Vagina (tissue), 2 donors: ENCODE measurements at regions not wholly inside any gene's neighbourhood (a gene's known extent, or its start where the extent isn't known, plus 50 kb on each side); places are given as distances from the start of the nearest gene placed in this dataset.
"Not testable (repeated sequence)": the region's sequence is repeated elsewhere in the genome, so short reads cannot be mapped to it uniquely, and the experiment has no call there.

Experiments
- DNase-seq, 2 donors: peaks; one replicate each; pipeline ENCODE4 v3.0.0-alpha.2; 2017; ENCODE audit errors: extremely low spot score in 2 of 2
- H3K27ac ChIP-seq: fragments of 200-600 bp; sonication (generic); one replicate; pipeline ENCODE4 v1.5.1; 2019
- H3K27me3 ChIP-seq: fragments of 200-600 bp; sonication (generic); one replicate; pipeline ENCODE4 v1.5.1; 2019
- H3K36me3 ChIP-seq, 2 donors: fragments of 200-600 bp; sonication (generic); one replicate each; pipeline ENCODE4 v1.5.1; 2017 to 2019
- H3K4me1 ChIP-seq: fragments of 200-600 bp; sonication (generic); one replicate; pipeline ENCODE4 v1.5.1; 2019
- H3K4me3 ChIP-seq, 2 donors: fragments of 200-600 bp; sonication (generic); 1 replicate in 1 of 2; 2 replicates in 1 of 2; pipeline ENCODE4 v1.5.1; 2016 to 2019
- H3K9me3 ChIP-seq: fragments of 200-600 bp; sonication (generic); one replicate; pipeline ENCODE4 v1.5.1; 2019
- CTCF ChIP-seq, 3 experiments: fragments of 450-650 bp in 2 of 3; fragments of 200-600 bp in 1 of 3; sonication (generic) in 1 of 3; IDR thresholded peaks; one replicate each; pipeline ENCODE4 v1.5.1; 2017 to 2019; ENCODE audit warnings: antibody characterized with exemption in 3 of 3, mild to moderate bottlenecking in 2 of 3, moderate library complexity in 2 of 3
- POLR2A ChIP-seq, 2 donors: fragments of 450-650 bp; IDR thresholded peaks; one replicate each; pipeline ENCODE4 v1.6.1; 2017; ENCODE audit warnings: antibody characterized with exemption in 2 of 2, mild to moderate bottlenecking in 2 of 2, moderate library complexity in 2 of 2
- POLR2AphosphoS5 ChIP-seq, 2 donors: sonication (generic); formaldehyde crosslinking; IDR thresholded peaks; one replicate each; pipeline ENCODE4 v1.9.0; 2017; ENCODE audit warnings: antibody characterized with exemption in 2 of 2, mild to moderate bottlenecking in 2 of 2, low read depth in 1 of 2; ENCODE audit not compliant: insufficient read depth in 1 of 2
- intact Hi-C: fragments of 100-400 bp; cut with DNase I; formaldehyde crosslinking; loops from one replicate; pipeline ENCODE4 v1.15.1; 2023

GRCh38 chr11:82183346-82183745 is 550.3 kb downstream of the FAM181B start:
- intact Hi-C loops: no loop called here
- Histone ChIP-seq H3K27ac (no peak overlapping the region), H3K4me3 (no peak overlapping the region), H3K4me1 (no peaks in the 10 kb centered on the region), H3K36me3 (no peaks in the 10 kb centered on the region), H3K27me3 (no peaks in the 10 kb centered on the region), H3K9me3 (no peaks in the 10 kb centered on the region)
- no peak for TF ChIP-seq POLR2AphosphoS5 (IDR thresholded peaks at IDR 0.05; ENCODE audit: insufficient read depth in 1 of 2, low read depth in 1 of 2)
- no peak for TF ChIP-seq CTCF (IDR thresholded peaks at IDR 0.05)
- TF ChIP-seq POLR2A (IDR thresholded peaks at IDR 0.05): no peak
- no peak for DNase-seq

GRCh38 chr11:82182697-82183096 is 551.0 kb downstream of the FAM181B start:
- intact Hi-C loops, H3K27ac ChIP-seq, H3K27me3 ChIP-seq, H3K4me3 ChIP-seq, DNase-seq, H3K4me1 ChIP-seq, H3K9me3 ChIP-seq, H3K36me3 ChIP-seq: not testable (repeated sequence)

DNA sequence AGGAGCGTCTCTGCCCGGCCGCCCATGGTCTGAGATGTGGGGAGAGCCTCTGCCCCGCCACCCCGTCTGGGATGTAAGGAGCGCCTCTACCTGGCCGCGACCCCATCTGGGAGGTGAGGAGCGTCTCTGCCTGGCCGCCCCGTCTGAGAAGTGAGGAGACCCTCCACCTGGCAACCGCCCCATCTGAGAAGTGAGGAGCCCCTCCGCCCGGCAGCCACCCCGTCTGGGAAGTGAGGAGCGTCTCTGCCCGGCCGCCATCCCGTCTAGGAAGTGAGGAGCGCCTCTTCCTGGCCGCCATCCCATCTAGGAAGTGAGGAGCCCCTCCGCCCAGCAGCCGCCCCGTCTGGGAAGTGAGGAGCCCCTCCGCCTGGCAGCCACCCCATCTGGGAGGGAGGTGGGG is 551.9 kb downstream of the FAM181B start:
- intact Hi-C loops, H3K27ac ChIP-seq: not testable (repeated sequence)

DNA sequence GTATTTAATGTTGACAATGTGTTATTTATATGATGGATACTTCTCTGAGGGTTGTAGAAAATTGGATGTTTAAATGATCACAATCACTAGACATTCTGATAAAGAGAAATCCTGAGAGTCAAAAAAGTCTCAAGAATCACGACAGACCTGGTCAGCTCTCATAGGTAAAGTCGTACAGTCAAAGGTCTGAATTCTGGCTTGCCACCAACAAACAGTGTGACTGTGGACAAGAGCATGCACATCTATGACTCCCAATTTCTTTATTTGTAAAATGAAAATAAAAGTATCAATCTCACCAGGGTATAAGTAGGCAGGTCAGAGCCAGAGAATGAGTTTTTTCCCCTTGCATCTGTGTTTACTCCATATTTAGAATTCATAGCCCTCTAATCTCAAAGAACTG is 556.7 kb downstream of the FAM181B start:
- Histone ChIP-seq H3K27me3 (no peaks in the 10 kb centered on the region), H3K4me3 (no peak overlapping the region), H3K4me1 (no peaks in the 10 kb centered on the region), H3K36me3 (no peaks in the 10 kb centered on the region), H3K27ac (no peak overlapping the region), H3K9me3 (no peaks in the 10 kb centered on the region)
- intact Hi-C loops: no loop called here
- no peak for TF ChIP-seq CTCF (IDR thresholded peaks at IDR 0.05)
- TF ChIP-seq POLR2A (IDR thresholded peaks at IDR 0.05): no peak
- TF ChIP-seq POLR2AphosphoS5 (IDR thresholded peaks at IDR 0.05; ENCODE audit: insufficient read depth in 1 of 2, low read depth in 1 of 2): no peak
- no peak for DNase-seq

More for the DNA sequence above, 551.9 kb downstream of the FAM181B start:
- H3K9me3 ChIP-seq, DNase-seq, H3K4me1 ChIP-seq, H3K27me3 ChIP-seq, H3K36me3 ChIP-seq, H3K4me3 ChIP-seq: not testable (repeated sequence)

GRCh38 chr11:82176365-82176764 is 557.3 kb downstream of the FAM181B start:
- Histone ChIP-seq H3K4me3 (no peak overlapping the region), H3K36me3 (no peaks in the 10 kb centered on the region), H3K9me3 (no peaks in the 10 kb centered on the region), H3K27me3 (no peaks in the 10 kb centered on the region), H3K4me1 (no peaks in the 10 kb centered on the region), H3K27ac (no peak overlapping the region)
- no peak for DNase-seq
- intact Hi-C loops: no loop called here
- TF ChIP-seq POLR2A (IDR thresholded peaks at IDR 0.05) (no peak), POLR2AphosphoS5 (IDR thresholded peaks at IDR 0.05; ENCODE audit: insufficient read depth in 1 of 2, low read depth in 1 of 2) (no peak), CTCF (IDR thresholded peaks at IDR 0.05) (no peak)

DNA sequence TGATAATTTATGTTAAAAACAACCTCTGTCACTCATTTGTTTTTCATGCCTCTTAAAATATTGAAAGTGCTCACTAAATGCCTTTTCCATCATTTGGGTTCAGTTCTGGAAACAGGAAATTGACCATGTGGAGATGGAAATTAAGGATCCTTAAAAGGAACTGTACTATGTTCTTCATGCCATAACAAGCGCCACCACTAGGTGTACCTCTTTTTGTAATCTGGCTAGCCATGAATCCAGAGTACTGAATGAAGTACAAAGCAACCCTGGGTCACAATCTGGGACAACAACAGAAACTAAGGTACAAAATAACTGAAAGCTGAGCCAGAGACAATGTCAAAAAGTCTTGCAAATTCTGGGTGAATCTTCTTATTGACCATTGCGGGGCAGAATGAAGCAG is 559.1 kb downstream of the FAM181B start:
- Histone ChIP-seq H3K27me3 (no peaks in the 10 kb centered on the region), H3K9me3 (no peaks in the 10 kb centered on the region), H3K27ac (no peak overlapping the region), H3K36me3 (no peaks in the 10 kb centered on the region), H3K4me3 (no peak overlapping the region), H3K4me1 (no peaks in the 10 kb centered on the region)
- no peak for DNase-seq
- TF ChIP-seq POLR2AphosphoS5 (IDR thresholded peaks at IDR 0.05; ENCODE audit: insufficient read depth in 1 of 2, low read depth in 1 of 2) (no peak), CTCF (IDR thresholded peaks at IDR 0.05) (no peak), POLR2A (IDR thresholded peaks at IDR 0.05) (no peak)
- intact Hi-C loops: no loop called here
